MM.1S (cell line): ENCODE measurements at regions not wholly inside any gene's neighbourhood (a gene's known extent, or its start where the extent isn't known, plus 50 kb on each side); places are given as distances from the start of the nearest gene placed in this dataset.

Experiments used
- EZH2 ChIP-seq: fragments of 300-600 bp; sonication (generic); optimal IDR thresholded peaks from 2 replicates; pipeline ENCODE3; 2017; ENCODE audit warnings: low read depth, mild to moderate bottlenecking, antibody characterized with exemption, low read length, mixed read lengths
- EZH2phosphoT487 ChIP-seq: fragments of 300-600 bp; sonication (generic); IDR thresholded peaks from 2 replicates; pipeline ENCODE4 v1.6.1; 2018; ENCODE audit warnings: antibody characterized with exemption, low read length
- TF ChIP-seq, protein P1 (sequence below): fragments of 300-600 bp; sonication (generic); IDR thresholded peaks from 2 replicates; pipeline ENCODE4 v1.5.1; 2016; ENCODE audit warnings: antibody characterized with exemption, low read length, mixed read lengths

GRCh38 chr1:114318961-114319360, 165.3 kb upstream of the SYT6 start:
- TF ChIP-seq, protein P1, sequence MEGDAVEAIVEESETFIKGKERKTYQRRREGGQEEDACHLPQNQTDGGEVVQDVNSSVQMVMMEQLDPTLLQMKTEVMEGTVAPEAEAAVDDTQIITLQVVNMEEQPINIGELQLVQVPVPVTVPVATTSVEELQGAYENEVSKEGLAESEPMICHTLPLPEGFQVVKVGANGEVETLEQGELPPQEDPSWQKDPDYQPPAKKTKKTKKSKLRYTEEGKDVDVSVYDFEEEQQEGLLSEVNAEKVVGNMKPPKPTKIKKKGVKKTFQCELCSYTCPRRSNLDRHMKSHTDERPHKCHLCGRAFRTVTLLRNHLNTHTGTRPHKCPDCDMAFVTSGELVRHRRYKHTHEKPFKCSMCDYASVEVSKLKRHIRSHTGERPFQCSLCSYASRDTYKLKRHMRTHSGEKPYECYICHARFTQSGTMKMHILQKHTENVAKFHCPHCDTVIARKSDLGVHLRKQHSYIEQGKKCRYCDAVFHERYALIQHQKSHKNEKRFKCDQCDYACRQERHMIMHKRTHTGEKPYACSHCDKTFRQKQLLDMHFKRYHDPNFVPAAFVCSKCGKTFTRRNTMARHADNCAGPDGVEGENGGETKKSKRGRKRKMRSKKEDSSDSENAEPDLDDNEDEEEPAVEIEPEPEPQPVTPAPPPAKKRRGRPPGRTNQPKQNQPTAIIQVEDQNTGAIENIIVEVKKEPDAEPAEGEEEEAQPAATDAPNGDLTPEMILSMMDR, result no peak
- TF ChIP-seq EZH2 (no peak), EZH2phosphoT487 (no peak)
